ENCODE measurements at regions not wholly inside any gene's neighbourhood (a gene's known extent, or its start where the extent isn't known, plus 50 kb on each side); places are given as distances from the start of the nearest gene placed in this dataset.

- intact Hi-C loops (cut with micrococcal nuclease) = no loop called here
Observed at GRCh38 chrX:5100004-5100403, 1128.7 kb downstream of the NLGN4X start.

GRCh38 chrX:5086388-5086787 lies 1142.3 kb downstream of the NLGN4X start:
- intact Hi-C loops (cut with micrococcal nuclease) = no loop called here

GRCh38 chrX:5084279-5084678 lies 1144.4 kb downstream of the NLGN4X start:
- intact Hi-C loops (cut with micrococcal nuclease) = no loop called here

GRCh38 chrX:5082705-5083104 lies 1146.0 kb downstream of the NLGN4X start:
- intact Hi-C loops (cut with micrococcal nuclease) = no loop called here

- intact Hi-C loops (cut with micrococcal nuclease) = no loop called here
Observed at GRCh38 chrX:5080791-5081190, 1147.9 kb downstream of the NLGN4X start.

- intact Hi-C loops (cut with micrococcal nuclease) = no loop called here
Observed at GRCh38 chrX:5068550-5068949, 1160.1 kb downstream of the NLGN4X start.

- intact Hi-C loops (cut with micrococcal nuclease) = loop anchor here (10.0 kb wide), 1 partner anchor 57 kb away; no protein-coding TSS in a partner anchor
Observed at GRCh38 chrX:5057786-5058185, 1170.9 kb downstream of the NLGN4X start.

- intact Hi-C loops (cut with micrococcal nuclease) = loop anchor here (10.0 kb wide), 1 partner anchor 60 kb away; no protein-coding TSS in a partner anchor
Observed at GRCh38 chrX:5054852-5055251, 1173.8 kb downstream of the NLGN4X start.

- intact Hi-C loops (cut with micrococcal nuclease) = loop anchor here (10.0 kb wide), 1 partner anchor 63 kb away; no protein-coding TSS in a partner anchor
Observed at GRCh38 chrX:5051831-5052491, 1176.7 kb downstream of the NLGN4X start.

GRCh38 chrX:5042563-5042962 lies 1186.1 kb downstream of the NLGN4X start:
- intact Hi-C loops (cut with micrococcal nuclease) = no loop called here

GRCh38 chrX:5031792-5032191 lies 1196.9 kb downstream of the NLGN4X start:
- intact Hi-C loops (cut with micrococcal nuclease) = no loop called here

- intact Hi-C loops (cut with micrococcal nuclease) = no loop called here
Observed at GRCh38 chrX:5015451-5015850, 1213.2 kb downstream of the NLGN4X start.

- intact Hi-C loops (cut with micrococcal nuclease) = no loop called here
Observed at GRCh38 chrX:4994855-4995254, 1233.8 kb downstream of the NLGN4X start.

- intact Hi-C loops (cut with micrococcal nuclease) = no loop called here
Observed at GRCh38 chrX:4978613-4979012, 1250.1 kb downstream of the NLGN4X start.

GRCh38 chrX:4971646-4972045 lies 1257.0 kb downstream of the NLGN4X start:
- intact Hi-C loops (cut with micrococcal nuclease) = no loop called here

GRCh38 chrX:4964112-4964511 lies 1250.7 kb upstream of the PRKX start:
- intact Hi-C loops (cut with micrococcal nuclease) = no loop called here

GRCh38 chrX:4963432-4963831 lies 1250.0 kb upstream of the PRKX start:
- intact Hi-C loops (cut with micrococcal nuclease) = no loop called here

- intact Hi-C loops (cut with micrococcal nuclease) = no loop called here
Observed at GRCh38 chrX:4944767-4945166, 1231.3 kb upstream of the PRKX start.

- intact Hi-C loops (cut with micrococcal nuclease) = no loop called here
Observed at GRCh38 chrX:4936315-4936714, 1222.9 kb upstream of the PRKX start.

GRCh38 chrX:4935846-4936245 lies 1222.4 kb upstream of the PRKX start:
- intact Hi-C loops (cut with micrococcal nuclease) = no loop called here

- intact Hi-C loops (cut with micrococcal nuclease) = no loop called here
Observed at GRCh38 chrX:4935401-4935800, 1222.0 kb upstream of the PRKX start.

GRCh38 chrX:4932790-4933189 lies 1219.3 kb upstream of the PRKX start:
- intact Hi-C loops (cut with micrococcal nuclease) = no loop called here

GRCh38 chrX:4930426-4930825 lies 1217.0 kb upstream of the PRKX start:
- intact Hi-C loops (cut with micrococcal nuclease) = no loop called here

GRCh38 chrX:4925911-4926310 lies 1212.5 kb upstream of the PRKX start:
- intact Hi-C loops (cut with micrococcal nuclease) = no loop called here
